Ishikawa (cell line): ENCODE measurements at regions not wholly inside any gene's neighbourhood (a gene's known extent, or its start where the extent isn't known, plus 50 kb on each side); places are given as distances from the start of the nearest gene placed in this dataset.

ENCODE experiments used
- CREB1 ChIP-seq: IDR thresholded peaks from 2 replicates; pipeline ENCODE4 v1.6.1; 2012; ENCODE audit warnings: low read depth
- EP300 ChIP-seq: IDR thresholded peaks from 2 replicates; pipeline ENCODE4 v1.6.1; 2012; ENCODE audit warnings: borderline replicate concordance
- MAX ChIP-seq: IDR thresholded peaks from 2 replicates; pipeline ENCODE4 v1.6.1; 2012
- NFIC ChIP-seq: IDR thresholded peaks from 2 replicates; pipeline ENCODE4 v1.6.1; 2012
- RAD21 ChIP-seq: IDR thresholded peaks from 2 replicates; pipeline ENCODE4 v1.6.1; 2012; ENCODE audit warnings: low read depth
- REST ChIP-seq: IDR thresholded peaks from 2 replicates; pipeline ENCODE4 v1.6.1; 2012; ENCODE audit warnings: low read depth, mild to moderate bottlenecking
- USF1 ChIP-seq: IDR thresholded peaks from 2 replicates; pipeline ENCODE4 v1.6.1; 2012
- YY1 ChIP-seq: IDR thresholded peaks from 2 replicates; pipeline ENCODE4 v1.6.1; 2012; ENCODE audit warnings: low read depth
- ZBTB7A ChIP-seq: IDR thresholded peaks from 2 replicates; pipeline ENCODE4 v1.6.1; 2012; ENCODE audit warnings: low read depth

GRCh38 chr7:26919906-26920493, 55.6 kb upstream of the SKAP2 start:
- no peak for TF ChIP-seq RAD21
- no peak for TF ChIP-seq EP300
- TF ChIP-seq MAX: no peak
- no peak for TF ChIP-seq NFIC
- TF ChIP-seq CREB1: no peak
- no peak for TF ChIP-seq YY1
- TF ChIP-seq USF1: no peak
- no peak for TF ChIP-seq REST
- no peak for TF ChIP-seq ZBTB7A
